GM12878 (cell line): ENCODE measurements at regions not wholly inside any gene's neighbourhood (a gene's known extent, or its start where the extent isn't known, plus 50 kb on each side); places are given as distances from the start of the nearest gene placed in this dataset.

Source experiments
- ATAC-seq: fragments of 200-7000 bp; cut with Tn5 transposase; 3 replicates; pipeline ENCODE4 v1.9.1; 2020; ENCODE audit warnings: mild to moderate bottlenecking, moderate library complexity
- BruUV-seq: library from RNA; stranded (reverse); fragments of 400-500 nt; replicated peaks from 2 replicates; lab custom pipeline; 2021; lab: Mats Ljungman, UMichigan
- CTCF ChIA-PET: fragments of 300-600 bp; sonication (Branson Sonifier 250); formaldehyde crosslinking; extraction: SDS; loops from one replicate; lab custom pipeline; 2021; ENCODE audit warnings: inconsistent platforms; lab: Yijun Ruan, JAX
- POLR2A ChIA-PET: fragments of 350-600 bp; formaldehyde crosslinking; extraction: SDS; loops from one replicate; lab custom pipeline; 2021; ENCODE audit warnings: inconsistent platforms; lab: Charles Lee
- RAD21 ChIA-PET: fragments of 300-600 bp; sonication (Branson Sonifier 250); formaldehyde crosslinking; loops from one replicate; lab custom pipeline; 2023; ENCODE audit warnings: antibody characterized with exemption; ENCODE audit not compliant: unreplicated experiment; lab: Charles Lee
- SMC1A ChIA-PET: fragments of 300-600 bp; sonication (Branson Sonifier 250); formaldehyde crosslinking; loops from one replicate; lab custom pipeline; 2023; ENCODE audit not compliant: unreplicated experiment, uncharacterized antibody; lab: Charles Lee
- DNase-seq: peaks from one replicate; pipeline ENCODE4 v3.0.0-alpha.2; 2011; ENCODE audit warnings: low read depth, low spot score
- FAIRE-seq: peaks from 3 replicates; lab custom pipeline; 2011; peaks lifted over from hg19 to GRCh38; lab: Jason Lieb, UNC
- H2AFZ ChIP-seq: 2 replicates; pipeline ENCODE4 v1.6.0; 2011; ENCODE audit warnings: low read depth, low read length, control low read depth; ENCODE audit not compliant: control insufficient read depth
- H3K27ac ChIP-seq: 2 replicates; pipeline ENCODE4 v1.5.1; 2011; ENCODE audit warnings: control low read depth; ENCODE audit not compliant: control insufficient read depth, insufficient read depth
- H3K27me3 ChIP-seq, 2 experiments: replicated peaks in 1 of 2; 2 replicates each; pipeline versions ENCODE4 v1.6.0 to v1.6.1; 2011; ENCODE audit warnings: low read length in 1 of 2; ENCODE audit not compliant: control insufficient read depth in 2 of 2, insufficient read depth in 2 of 2
- H3K36me3 ChIP-seq, 2 experiments: 2 replicates each; pipeline ENCODE4 v1.5.1; 2011; ENCODE audit warnings: low read length in 1 of 2; ENCODE audit not compliant: control insufficient read depth in 2 of 2, insufficient read depth in 2 of 2
- H3K4me1 ChIP-seq: 2 replicates; pipeline ENCODE4 v1.6.1; 2011; ENCODE audit warnings: mild to moderate bottlenecking, low read length, moderate library complexity, mixed read lengths; ENCODE audit not compliant: control insufficient read depth, insufficient read depth
- H3K4me2 ChIP-seq: 2 replicates; pipeline ENCODE4 v1.6.0; 2011; ENCODE audit warnings: control low read depth; ENCODE audit not compliant: control insufficient read depth, insufficient read depth
- H3K4me3 ChIP-seq: fragments of 200-600 bp; sonication (generic); 2 replicates; pipeline ENCODE4 v1.5.1; 2016
- H3K79me2 ChIP-seq: 2 replicates; pipeline ENCODE4 v1.6.0; 2011; ENCODE audit warnings: low read length; ENCODE audit not compliant: control insufficient read depth, insufficient read depth
- H3K9ac ChIP-seq: 2 replicates; pipeline ENCODE4 v1.8.0; 2011; ENCODE audit warnings: low read length, control low read depth, mixed read lengths; ENCODE audit not compliant: control insufficient read depth, insufficient read depth
- H3K9me3 ChIP-seq: replicated peaks from 3 replicates; pipeline ENCODE4 v1.5.1; 2011; ENCODE audit warnings: mild to moderate bottlenecking, low read length; ENCODE audit not compliant: control insufficient read depth, insufficient read depth
- H4K20me1 ChIP-seq: 2 replicates; pipeline ENCODE4 v1.6.0; 2011; ENCODE audit not compliant: control insufficient read depth, insufficient read depth
- CBX3 ChIP-seq: fragments of 200-600 bp; sonication (generic); IDR thresholded peaks from 2 replicates; pipeline ENCODE4 v1.6.1; 2016; ENCODE audit warnings: low read depth, borderline replicate concordance
- JUND ChIP-seq: IDR thresholded peaks from 2 replicates; pipeline ENCODE4 v1.6.1; 2012; ENCODE audit warnings: low read depth, mild to moderate bottlenecking, low read length, improper control_type of control experiment, moderate library complexity
- SUZ12 ChIP-seq: fragments of 200-600 bp; sonication (generic); IDR thresholded peaks from one replicate; pipeline ENCODE4 v1.6.1; 2018; ENCODE audit warnings: antibody characterized with exemption, mild to moderate bottlenecking; ENCODE audit not compliant: unreplicated experiment
- ZSCAN29 ChIP-seq: fragments of 450-650 bp; IDR thresholded peaks from 2 replicates; pipeline ENCODE4 v1.6.1; 2017; ENCODE audit warnings: mild to moderate bottlenecking, moderate library complexity
- WGBS: methylation state at CpG from one replicate; pipeline ENCODE4 v1.1.6; 2016; ENCODE audit warnings: low lambda C conversion rate; ENCODE audit not compliant: insufficient replicate concordance, insufficient coverage; ENCODE audit errors: missing lambda C conversion rate; 5-methylcytosine and 5-hydroxymethylcytosine counted together
- in situ Hi-C: fragments of 300-500 bp; cut with MboI; formaldehyde crosslinking; loops from 9 replicates; pipeline ENCODE4 v1.14.3; 2018; ENCODE audit warnings: mixed read lengths
- intact Hi-C: fragments of 100-400 bp; cut with micrococcal nuclease; formaldehyde crosslinking; loops from one replicate; pipeline ENCODE4 v1.14.2; 2022; ENCODE audit not compliant: unreplicated experiment
- TF ChIP-seq, protein P1 (sequence below): IDR thresholded peaks from 2 replicates; pipeline ENCODE4 v1.6.1; 2012; ENCODE audit warnings: low read depth, low read length, improper control_type of control experiment
- TF ChIP-seq, protein P2 (sequence below): fragments of 450-650 bp; IDR thresholded peaks from 2 replicates; pipeline ENCODE4 v1.6.1; 2016; ENCODE audit warnings: mild to moderate bottlenecking
- TF ChIP-seq, protein P3 (sequence below): fragments of 450-650 bp; IDR thresholded peaks from 2 replicates; pipeline ENCODE4 v1.6.1; 2018; ENCODE audit warnings: borderline replicate concordance, mild to moderate bottlenecking; ENCODE audit not compliant: partially characterized antibody

DNA sequence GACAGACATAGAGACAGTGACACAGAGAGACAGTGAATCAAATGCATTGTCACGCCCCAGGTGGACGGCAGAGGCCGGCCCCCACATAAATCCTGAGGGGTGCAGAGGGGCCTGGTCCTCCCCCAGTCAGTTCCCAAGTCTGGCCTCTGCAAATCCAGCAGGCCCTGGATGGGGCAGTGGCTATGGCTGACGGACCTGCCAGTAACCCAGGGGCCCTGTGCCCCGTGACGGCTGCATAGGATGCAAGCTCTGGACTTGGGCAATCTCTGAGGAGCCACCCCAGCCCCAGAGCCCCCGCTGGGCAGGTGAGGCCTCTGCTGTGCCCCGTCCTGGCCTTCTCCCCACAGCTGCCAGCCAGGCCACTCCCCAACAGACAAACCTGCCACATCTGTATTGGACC, 204.5 kb downstream of the BRD1 start:
- in situ Hi-C loops (no loop called here), intact Hi-C loops (no loop called here)
- TF ChIP-seq, protein P1, sequence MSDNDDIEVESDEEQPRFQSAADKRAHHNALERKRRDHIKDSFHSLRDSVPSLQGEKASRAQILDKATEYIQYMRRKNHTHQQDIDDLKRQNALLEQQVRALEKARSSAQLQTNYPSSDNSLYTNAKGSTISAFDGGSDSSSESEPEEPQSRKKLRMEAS, result no peak
- TF ChIP-seq CBX3 (no peak), ZSCAN29 (no peak), SUZ12 (no peak), JUND (no peak)
- TF ChIP-seq, protein P2, sequence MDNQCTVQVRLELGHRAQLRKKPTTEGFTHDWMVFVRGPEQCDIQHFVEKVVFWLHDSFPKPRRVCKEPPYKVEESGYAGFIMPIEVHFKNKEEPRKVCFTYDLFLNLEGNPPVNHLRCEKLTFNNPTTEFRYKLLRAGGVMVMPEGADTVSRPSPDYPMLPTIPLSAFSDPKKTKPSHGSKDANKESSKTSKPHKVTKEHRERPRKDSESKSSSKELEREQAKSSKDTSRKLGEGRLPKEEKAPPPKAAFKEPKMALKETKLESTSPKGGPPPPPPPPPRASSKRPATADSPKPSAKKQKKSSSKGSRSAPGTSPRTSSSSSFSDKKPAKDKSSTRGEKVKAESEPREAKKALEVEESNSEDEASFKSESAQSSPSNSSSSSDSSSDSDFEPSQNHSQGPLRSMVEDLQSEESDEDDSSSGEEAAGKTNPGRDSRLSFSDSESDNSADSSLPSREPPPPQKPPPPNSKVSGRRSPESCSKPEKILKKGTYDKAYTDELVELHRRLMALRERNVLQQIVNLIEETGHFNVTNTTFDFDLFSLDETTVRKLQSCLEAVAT, result no peak
- TF ChIP-seq, protein P3, sequence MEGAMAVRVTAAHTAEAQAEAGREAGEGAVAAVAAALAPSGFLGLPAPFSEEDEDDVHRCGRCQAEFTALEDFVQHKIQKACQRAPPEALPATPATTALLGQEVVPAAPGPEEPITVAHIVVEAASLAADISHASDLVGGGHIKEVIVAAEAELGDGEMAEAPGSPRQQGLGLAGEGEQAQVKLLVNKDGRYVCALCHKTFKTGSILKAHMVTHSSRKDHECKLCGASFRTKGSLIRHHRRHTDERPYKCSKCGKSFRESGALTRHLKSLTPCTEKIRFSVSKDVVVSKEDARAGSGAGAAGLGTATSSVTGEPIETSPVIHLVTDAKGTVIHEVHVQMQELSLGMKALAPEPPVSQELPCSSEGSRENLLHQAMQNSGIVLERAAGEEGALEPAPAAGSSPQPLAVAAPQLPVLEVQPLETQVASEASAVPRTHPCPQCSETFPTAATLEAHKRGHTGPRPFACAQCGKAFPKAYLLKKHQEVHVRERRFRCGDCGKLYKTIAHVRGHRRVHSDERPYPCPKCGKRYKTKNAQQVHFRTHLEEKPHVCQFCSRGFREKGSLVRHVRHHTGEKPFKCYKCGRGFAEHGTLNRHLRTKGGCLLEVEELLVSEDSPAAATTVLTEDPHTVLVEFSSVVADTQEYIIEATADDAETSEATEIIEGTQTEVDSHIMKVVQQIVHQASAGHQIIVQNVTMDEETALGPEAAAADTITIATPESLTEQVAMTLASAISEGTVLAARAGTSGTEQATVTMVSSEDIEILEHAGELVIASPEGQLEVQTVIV, result no peak
- ATAC-seq, result no peak
- FAIRE-seq, result no peak
- H3K9ac ChIP-seq, result no peak overlapping the region
- no peak overlapping the region for H3K4me3 ChIP-seq
- no peaks in the 10 kb centered on the region for H3K79me2 ChIP-seq
- SMC1A ChIA-PET, result no interaction called here
- H3K36me3 ChIP-seq, result no peaks in the 10 kb centered on the region; a peak in 2 of 4 replicates
- H3K27me3 ChIP-seq, result no peaks in the 10 kb centered on the region
- 61% methylated on average over 7 of the region's 8 CpGs for WGBS
- H3K9me3 ChIP-seq, result no peaks in the 10 kb centered on the region
- no TSS peak for BruUV-seq
- no peaks in the 10 kb centered on the region for H3K4me1 ChIP-seq
- no peak for DNase-seq
- H3K4me2 ChIP-seq, result no peak overlapping the region
- CTCF ChIA-PET, result no interaction called here
- no peak overlapping the region for H3K27ac ChIP-seq
- POLR2A ChIA-PET, result no interaction called here
- RAD21 ChIA-PET, result no interaction called here
- H4K20me1 ChIP-seq, result no peaks in the 10 kb centered on the region
- no peak overlapping the region for H2AFZ ChIP-seq
